ENCODE measurements at regions not wholly inside any gene's neighbourhood (a gene's known extent, or its start where the extent isn't known, plus 50 kb on each side); places are given as distances from the start of the nearest gene placed in this dataset.
A peak's percentile ranks its signal among the peaks of the same experiment; 100 is the strongest.

- TF ChIP-seq ZNF570 (CRISPR knock-in tag; IDR thresholded peaks at IDR 0.05; ENCODE audit: borderline replicate concordance): no peak
These were observed 549.8 kb downstream of the KCTD8 start (continued) for GRCh38 chr4:43898836-43899235.

DNA sequence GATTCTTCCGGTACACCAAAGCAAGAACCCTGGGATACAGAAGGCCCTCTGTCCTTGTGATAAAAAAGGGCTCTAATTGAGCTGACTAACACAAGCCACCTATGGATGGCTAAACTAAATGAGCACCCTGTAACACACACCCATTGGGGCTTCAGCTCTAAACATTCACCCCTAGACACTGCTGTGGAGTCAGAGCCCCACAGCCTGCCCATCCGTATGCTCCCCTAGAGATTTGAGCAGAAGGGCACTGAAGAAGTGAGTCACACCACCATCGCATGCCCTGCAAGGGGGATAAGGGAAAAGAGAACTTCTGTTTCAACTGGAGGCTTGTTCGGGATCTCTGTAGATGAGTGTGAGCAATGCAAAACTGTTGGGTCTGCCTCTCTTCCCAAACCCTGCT, 545.2 kb downstream of the KCTD8 start:
- H3K4me2 ChIP-seq (ENCODE audit: low read depth, low read length): no peak overlapping the region
- H3K9me3 ChIP-seq (ENCODE audit: low read length): peaks cover 9% of the 10 kb centered on the region; the same call in 1 of the 2 replicates
- H3K27ac ChIP-seq (ENCODE audit: extremely low read length, insufficient read depth, low read length): no peak overlapping the region
- no peak overlapping the region for H2AFZ ChIP-seq (ENCODE audit: low read length)
- H3K9ac ChIP-seq (ENCODE audit: insufficient read depth, low read depth, low read length): no peak overlapping the region
- no peak for ATAC-seq
- CTCF ChIA-PET (ENCODE audit: low intra/inter-chr PET ratio, low total read pairs): no interaction called here
- no peaks in the 10 kb centered on the region for H4K20me1 ChIP-seq (ENCODE audit: insufficient read depth, low read length)
- no TSS peak for BruUV-seq (replicated peaks)
- no peaks in the 10 kb centered on the region for H3K36me3 ChIP-seq (replicated peaks in 1 of 2; ENCODE audit: control insufficient read depth in 1 of 2, insufficient read depth in 2 of 2, low read length in 2 of 2)
- POLR2A ChIA-PET: no interaction called here
- no peak overlapping the region for H3K4me3 ChIP-seq (replicated peaks in 1 of 3; ENCODE audit: insufficient read depth in 1 of 3, low read depth in 2 of 3, low read length in 3 of 3)
- intact Hi-C loops (cut with micrococcal nuclease; ENCODE audit: unreplicated experiment) (no loop called here), in situ Hi-C loops (cut with HindIII; ENCODE audit: extremely low pct_ligation_motif_present, low pct_unique_long_range_greater_than_20kb) (no loop called here)
- no peaks in the 10 kb centered on the region for H3K27me3 ChIP-seq (ENCODE audit: control insufficient read depth in 1 of 2, insufficient read depth in 2 of 2, low read length in 2 of 2)
- WGBS (ENCODE audit: low lambda C conversion rate): 78% methylated on average over 1 of the region's 4 CpGs
- DNase-seq (ENCODE audit: low spot score): no peak
- no peak for TF ChIP-seq SOX13 (IDR thresholded peaks at IDR 0.05)
- TF ChIP-seq SOX13 (CRISPR knock-in tag; conservative IDR thresholded peaks at IDR 0.05 in 1 of 2, IDR thresholded peaks at IDR 0.05 in 1 of 2): no peak
- TF ChIP-seq ZNF737 (CRISPR knock-in tag; IDR thresholded peaks at IDR 0.05; ENCODE audit: borderline replicate concordance): no peak
- no peak for FAIRE-seq
- no peaks in the 10 kb centered on the region for H3K79me2 ChIP-seq (ENCODE audit: insufficient read depth, low read length)
- H3K4me1 ChIP-seq (ENCODE audit: insufficient read depth, low read length): no peaks in the 10 kb centered on the region

DNA sequence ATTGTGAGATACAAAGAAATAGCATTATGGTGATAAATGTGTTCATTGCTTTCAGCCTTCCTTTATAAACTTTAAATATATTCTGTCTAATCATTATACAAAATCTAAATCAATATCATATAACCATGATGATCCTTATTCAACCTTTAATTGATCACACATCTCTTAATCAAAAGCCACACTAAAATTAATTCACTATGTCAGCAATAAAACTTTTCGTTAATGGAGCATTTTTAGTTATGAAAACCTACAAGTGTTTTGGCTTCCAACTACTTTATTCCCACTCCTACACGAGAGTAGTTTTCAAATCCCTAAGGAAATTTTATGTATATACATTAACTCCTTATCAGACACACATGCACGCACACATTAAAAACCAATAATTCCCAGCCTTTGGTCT, 530.2 kb downstream of the KCTD8 start:
- H3K9me3 ChIP-seq (ENCODE audit: low read length): peaks cover 7% of the 10 kb centered on the region; the same call in 1 of the 2 replicates
- DNase-seq (ENCODE audit: low spot score) (no peak), ATAC-seq (no peak), FAIRE-seq (no peak)
- H3K9ac ChIP-seq (ENCODE audit: insufficient read depth, low read depth, low read length): no peak overlapping the region
- no peak overlapping the region for H3K4me2 ChIP-seq (ENCODE audit: low read depth, low read length)
- H3K4me1 ChIP-seq (ENCODE audit: insufficient read depth, low read length): no peaks in the 10 kb centered on the region
- BruUV-seq (replicated peaks): no TSS peak
- intact Hi-C loops (cut with micrococcal nuclease; ENCODE audit: unreplicated experiment): no loop called here
- in situ Hi-C loops (cut with HindIII; ENCODE audit: extremely low pct_ligation_motif_present, low pct_unique_long_range_greater_than_20kb): no loop called here
- no peaks in the 10 kb centered on the region for H3K36me3 ChIP-seq (replicated peaks in 1 of 2; ENCODE audit: control insufficient read depth in 1 of 2, insufficient read depth in 2 of 2, low read length in 2 of 2)
- no peaks in the 10 kb centered on the region for H3K79me2 ChIP-seq (ENCODE audit: insufficient read depth, low read length)
- ChIA-PET CTCF (ENCODE audit: low intra/inter-chr PET ratio, low total read pairs) (no interaction called here), POLR2A (no interaction called here)
- H4K20me1 ChIP-seq (ENCODE audit: insufficient read depth, low read length): no peaks in the 10 kb centered on the region
- H3K27me3 ChIP-seq (ENCODE audit: control insufficient read depth in 1 of 2, insufficient read depth in 2 of 2, low read length in 2 of 2): no peaks in the 10 kb centered on the region
- no peak overlapping the region for H2AFZ ChIP-seq (ENCODE audit: low read length)
- TF ChIP-seq MAFK (conservative IDR thresholded peaks at IDR 0.05 in 1 of 2, IDR thresholded peaks at IDR 0.05 in 1 of 2; ENCODE audit: low read length in 2 of 2) (peak; percentile 74 to 88), ZNF7 (CRISPR knock-in tag; IDR thresholded peaks at IDR 0.05) (no peak), MAFF (IDR thresholded peaks at IDR 0.05; ENCODE audit: low read depth, low read length) (peak; percentile 74), MXD1 (CRISPR knock-in tag; IDR thresholded peaks at IDR 0.05) (no peak)
- no peak overlapping the region for H3K4me3 ChIP-seq (replicated peaks in 1 of 3; ENCODE audit: insufficient read depth in 1 of 3, low read depth in 2 of 3, low read length in 3 of 3)
- H3K27ac ChIP-seq (ENCODE audit: extremely low read length, insufficient read depth, low read length): no peak overlapping the region
- 1% methylated on average over 3 of the region's 3 CpGs for WGBS (ENCODE audit: low lambda C conversion rate)

Data from HepG2 (cell line).